GM23248 (cell line): ENCODE measurements at regions not wholly inside any gene's neighbourhood (a gene's known extent, or its start where the extent isn't known, plus 50 kb on each side); places are given as distances from the start of the nearest gene placed in this dataset.

Experiments used
- EZH2 ChIP-seq: fragments of 200-600 bp; sonication (generic); IDR thresholded peaks from 2 replicates; pipeline ENCODE4 v1.6.1; 2018; ENCODE audit warnings: antibody characterized with exemption, mild to moderate bottlenecking; ENCODE audit not compliant: insufficient read depth, poor library complexity, severe bottlenecking
- EZH2phosphoT487 ChIP-seq: fragments of 200-600 bp; sonication (generic); IDR thresholded peaks from 2 replicates; pipeline ENCODE4 v1.6.1; 2018; ENCODE audit warnings: antibody characterized with exemption, moderate library complexity, mild to moderate bottlenecking, low read depth; ENCODE audit not compliant: insufficient read depth

GRCh38 chr5:17439956-17440355 lies 58.1 kb upstream of the TAF11L2 start:
- TF ChIP-seq EZH2 (no peak), EZH2phosphoT487 (no peak)
